Left lung (tissue), 4 donors: ENCODE measurements at regions not wholly inside any gene's neighbourhood (a gene's known extent, or its start where the extent isn't known, plus 50 kb on each side); places are given as distances from the start of the nearest gene placed in this dataset.
A peak's percentile ranks its signal among the peaks of the same experiment; 100 is the strongest.

ENCODE experiments used
- ATAC-seq: fragments of 200-7000 bp; cut with Tn5 transposase; one replicate; pipeline ENCODE4 v1.9.1; 2020; ENCODE audit warnings: moderate library complexity
- DNase-seq, 4 donors: peaks; one replicate each; pipeline ENCODE4 v3.0.0-alpha.2; 2013 to 2020
- H3K27ac ChIP-seq, 2 donors: fragments of 200-600 bp; sonication (generic) in 1 of 2; one replicate each; pipeline versions ENCODE4 v1.5.0 to v1.8.0; 2020 to 2021
- H3K27me3 ChIP-seq, 2 donors: fragments of 200-600 bp; sonication (generic) in 1 of 2; one replicate each; pipeline versions ENCODE4 v1.5.0 to v1.8.0; 2020 to 2021
- H3K36me3 ChIP-seq, 2 donors: fragments of 200-600 bp; sonication (generic) in 1 of 2; one replicate each; pipeline versions ENCODE4 v1.5.0 to v1.8.0; 2020 to 2021
- H3K4me1 ChIP-seq, 2 donors: fragments of 200-600 bp; one replicate each; pipeline ENCODE4 v1.8.0; 2021
- H3K4me3 ChIP-seq, 2 donors: fragments of 200-600 bp; sonication (generic) in 1 of 2; one replicate each; pipeline versions ENCODE4 v1.5.0 to v1.8.0; 2020 to 2021; ENCODE audit warnings: mild to moderate bottlenecking in 1 of 2
- H3K9me3 ChIP-seq, 2 donors: fragments of 200-600 bp; sonication (generic) in 1 of 2; one replicate each; pipeline versions ENCODE4 v1.5.0 to v1.8.0; 2020 to 2021
- intact Hi-C, 2 donors: fragments of 100-400 bp; cut with DNase I; formaldehyde crosslinking; loops; one replicate each; pipeline versions ENCODE4 v1.11.2 to v1.14.2; 2022
- TF ChIP-seq, protein P1 (sequence below), 2 donors: fragments of 200-600 bp; sonication (generic) in 1 of 2; IDR thresholded peaks; one replicate each; pipeline versions ENCODE4 v1.5.0 to v1.8.0; 2021; ENCODE audit warnings: antibody characterized with exemption in 2 of 2
- donor health status: DM: no; HTN: yes; CAD: no.
- donor health status: DM: no; HTN: no; CAD: no.

DNA sequence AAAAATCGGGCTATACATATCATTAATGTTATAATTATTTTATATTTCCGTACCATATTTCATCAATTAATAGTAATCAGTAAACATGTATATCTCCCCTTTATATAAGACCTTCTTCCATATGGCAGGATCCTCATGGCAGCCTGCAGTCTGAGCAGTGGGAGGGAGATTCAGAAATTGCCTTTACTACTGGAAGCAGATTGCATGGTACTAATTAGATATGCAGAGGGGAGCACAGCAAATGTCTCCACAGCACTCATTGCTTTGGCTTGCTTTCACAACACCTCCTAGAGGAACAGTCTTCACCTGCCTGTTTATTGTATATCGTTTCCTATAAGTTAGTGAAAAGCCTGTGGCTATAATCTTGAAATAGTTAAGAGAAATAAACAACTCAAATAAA lies 585.8 kb upstream of the GOT2 start:
- Histone ChIP-seq H3K9me3 (no peaks in the 10 kb centered on the region), H3K27me3 (no peaks in the 10 kb centered on the region), H3K4me3 (no peak overlapping the region), H3K36me3 (no peaks in the 10 kb centered on the region), H3K4me1 (no peaks in the 10 kb centered on the region), H3K27ac (no peak overlapping the region)
- ATAC-seq (no peak), DNase-seq (no peak)
- intact Hi-C loops: no loop called here
- TF ChIP-seq, protein P1, sequence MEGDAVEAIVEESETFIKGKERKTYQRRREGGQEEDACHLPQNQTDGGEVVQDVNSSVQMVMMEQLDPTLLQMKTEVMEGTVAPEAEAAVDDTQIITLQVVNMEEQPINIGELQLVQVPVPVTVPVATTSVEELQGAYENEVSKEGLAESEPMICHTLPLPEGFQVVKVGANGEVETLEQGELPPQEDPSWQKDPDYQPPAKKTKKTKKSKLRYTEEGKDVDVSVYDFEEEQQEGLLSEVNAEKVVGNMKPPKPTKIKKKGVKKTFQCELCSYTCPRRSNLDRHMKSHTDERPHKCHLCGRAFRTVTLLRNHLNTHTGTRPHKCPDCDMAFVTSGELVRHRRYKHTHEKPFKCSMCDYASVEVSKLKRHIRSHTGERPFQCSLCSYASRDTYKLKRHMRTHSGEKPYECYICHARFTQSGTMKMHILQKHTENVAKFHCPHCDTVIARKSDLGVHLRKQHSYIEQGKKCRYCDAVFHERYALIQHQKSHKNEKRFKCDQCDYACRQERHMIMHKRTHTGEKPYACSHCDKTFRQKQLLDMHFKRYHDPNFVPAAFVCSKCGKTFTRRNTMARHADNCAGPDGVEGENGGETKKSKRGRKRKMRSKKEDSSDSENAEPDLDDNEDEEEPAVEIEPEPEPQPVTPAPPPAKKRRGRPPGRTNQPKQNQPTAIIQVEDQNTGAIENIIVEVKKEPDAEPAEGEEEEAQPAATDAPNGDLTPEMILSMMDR (IDR thresholded peaks at IDR 0.05): no peak

DNA sequence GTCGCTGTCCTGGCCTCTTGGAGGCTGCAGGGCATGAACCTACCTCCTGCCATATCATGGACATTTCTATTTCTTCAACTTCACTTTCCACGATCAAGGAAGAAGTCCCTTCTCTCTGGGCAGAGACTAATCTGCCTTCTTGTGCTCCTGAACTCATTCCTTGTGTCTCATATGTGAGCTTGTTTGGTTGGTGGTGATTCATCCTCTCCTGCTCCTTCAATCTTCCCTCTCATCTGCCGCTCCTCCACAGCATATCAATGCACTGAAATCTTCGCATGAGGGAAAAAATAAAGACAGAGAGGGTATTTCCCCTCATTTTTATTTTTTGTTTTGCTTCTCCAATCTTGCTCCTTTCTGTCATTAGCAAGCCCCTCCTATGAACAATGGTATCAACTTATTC lies 571.7 kb upstream of the GOT2 start:
- Histone ChIP-seq H3K9me3 (no peaks in the 10 kb centered on the region), H3K27ac (no peak overlapping the region), H3K4me1 (no peaks in the 10 kb centered on the region), H3K4me3 (no peak overlapping the region), H3K27me3 (no peaks in the 10 kb centered on the region), H3K36me3 (no peaks in the 10 kb centered on the region)
- TF ChIP-seq, protein P1 (IDR thresholded peaks at IDR 0.05): no peak
- no peak for DNase-seq
- ATAC-seq: no peak
- intact Hi-C loops: no loop called here

- Histone ChIP-seq H3K27ac (no peak overlapping the region), H3K9me3 (no peaks in the 10 kb centered on the region), H3K36me3 (no peaks in the 10 kb centered on the region), H3K27me3 (no peaks in the 10 kb centered on the region), H3K4me3 (no peak overlapping the region), H3K4me1 (no peaks in the 10 kb centered on the region)
- TF ChIP-seq, protein P1 (IDR thresholded peaks at IDR 0.05): no peak
- intact Hi-C loops: no loop called here
- ATAC-seq (no peak), DNase-seq (no peak)
These were observed 562.8 kb upstream of the GOT2 start for GRCh38 chr16:59296888-59297287.

- no peaks in the 10 kb centered on the region for H3K27me3 ChIP-seq
- no peak for ATAC-seq
- peak in 1 of 4 donors; percentile 32 for DNase-seq
- H3K36me3 ChIP-seq: no peaks in the 10 kb centered on the region
- intact Hi-C loops: no loop called here
- no peaks in the 10 kb centered on the region for H3K4me1 ChIP-seq
- TF ChIP-seq, protein P1 (IDR thresholded peaks at IDR 0.05): no peak
- H3K27ac ChIP-seq: no peak overlapping the region
- no peaks in the 10 kb centered on the region for H3K9me3 ChIP-seq
- H3K4me3 ChIP-seq: no peak overlapping the region
These were observed 562.0 kb upstream of the GOT2 start for GRCh38 chr16:59295993-59296736.

DNA sequence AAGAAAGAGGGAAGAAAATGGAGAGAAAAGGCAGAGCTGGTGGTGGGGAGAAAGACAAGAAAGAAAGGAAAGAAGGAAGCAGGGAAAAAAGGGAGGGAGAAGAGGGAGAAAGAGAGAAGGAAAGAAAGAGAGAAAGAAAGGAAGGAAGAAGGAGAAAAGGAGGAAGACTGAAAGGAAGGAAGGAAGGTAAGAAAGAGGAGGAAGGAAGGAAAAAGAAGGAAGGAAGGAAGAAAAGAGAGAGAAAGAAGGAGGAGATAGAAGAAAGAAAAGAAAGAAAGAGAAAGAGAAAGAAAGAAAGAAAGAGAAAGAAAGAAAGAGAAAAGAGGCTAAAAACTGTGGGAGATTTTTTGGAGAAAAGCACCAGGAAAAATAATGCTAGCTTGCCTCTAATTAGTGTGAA lies 561.4 kb upstream of the GOT2 start:
- H3K36me3 ChIP-seq: no peaks in the 10 kb centered on the region
- no peaks in the 10 kb centered on the region for H3K27me3 ChIP-seq
- H3K4me1 ChIP-seq: no peaks in the 10 kb centered on the region
- TF ChIP-seq, protein P1 (IDR thresholded peaks at IDR 0.05): no peak
- no peak for DNase-seq
- no peak overlapping the region for H3K4me3 ChIP-seq
- intact Hi-C loops: no loop called here
- no peak overlapping the region for H3K27ac ChIP-seq
- no peak for ATAC-seq
- no peaks in the 10 kb centered on the region for H3K9me3 ChIP-seq
